Mammary epithelial cell (primary cell): ENCODE measurements at regions not wholly inside any gene's neighbourhood (a gene's known extent, or its start where the extent isn't known, plus 50 kb on each side); places are given as distances from the start of the nearest gene placed in this dataset.

Experiments used
- CTCF ChIP-seq, 2 donors: IDR thresholded peaks in 1 of 2; conservative IDR thresholded peaks in 1 of 2; 2 replicates each; pipeline ENCODE4 v1.5.1; 2011 to 2012; ENCODE audit warnings: inconsistent platforms in 2 of 2, low read length in 2 of 2, mild to moderate bottlenecking in 2 of 2, control low read depth in 1 of 2, low read depth in 1 of 2; ENCODE audit not compliant: insufficient read depth in 1 of 2; ENCODE audit errors: extremely low read depth in 1 of 2
- EZH2 ChIP-seq: IDR thresholded peaks from 2 replicates; pipeline ENCODE4 v1.6.1; 2012; ENCODE audit warnings: low read length, inconsistent platforms, borderline replicate concordance

GRCh38 chr4:20621476-20621875, 78.8 kb upstream of the PACRGL start:
- TF ChIP-seq CTCF (conservative IDR thresholded peaks at IDR 0.05 in 1 of 2, IDR thresholded peaks at IDR 0.05 in 1 of 2; ENCODE audit: extremely low read depth in 1 of 2, insufficient read depth in 1 of 2, low read depth in 1 of 2, low read length in 2 of 2) (no peak), EZH2 (no peak)
